ENCODE measurements at regions not wholly inside any gene's neighbourhood (a gene's known extent, or its start where the extent isn't known, plus 50 kb on each side); places are given as distances from the start of the nearest gene placed in this dataset.
"Not testable (repeated sequence)": the region's sequence is repeated elsewhere in the genome, so short reads cannot be mapped to it uniquely, and the experiment has no call there.

DNA sequence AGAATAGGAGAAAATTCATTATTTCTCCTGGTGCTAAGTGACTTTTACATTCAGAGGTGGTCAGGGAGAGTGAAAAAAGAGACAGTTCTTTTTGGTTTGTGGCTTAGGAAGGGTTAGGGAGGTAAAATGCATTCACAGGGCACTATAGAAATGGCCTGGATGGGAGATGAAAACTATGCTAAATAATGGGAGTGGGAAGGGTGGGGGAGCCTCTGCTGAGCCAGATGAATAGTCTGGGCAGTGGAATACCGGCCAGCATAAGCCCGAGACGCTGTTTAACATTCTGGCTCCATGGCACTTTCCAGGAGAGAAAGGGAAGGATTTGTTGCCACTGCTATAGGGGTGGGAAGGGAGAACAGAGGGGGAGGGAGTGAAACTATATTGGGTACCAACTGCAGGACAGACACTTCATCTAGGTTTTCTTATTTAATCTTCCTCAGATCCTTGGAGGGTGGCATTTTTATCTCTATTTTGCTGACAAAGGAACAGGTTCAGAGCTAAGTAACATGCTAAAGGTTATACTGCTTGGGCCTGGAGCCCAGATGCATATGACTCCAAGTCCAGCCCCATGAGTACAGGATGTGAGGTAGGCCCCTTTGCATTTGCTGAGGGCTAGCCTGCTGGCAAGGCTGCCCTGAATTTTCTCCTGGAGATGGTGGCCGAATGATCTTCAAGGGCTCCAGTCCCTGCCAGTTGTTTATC is 372.4 kb downstream of the CCSER2 start:
- no peak for DNase-seq

GRCh38 chr10:84701370-84701720 is 373.0 kb downstream of the CCSER2 start:
- no peak for DNase-seq

GRCh38 chr10:84704101-84704500 is 375.7 kb downstream of the CCSER2 start:
- DNase-seq = no peak

GRCh38 chr10:84706431-84706830 is 378.0 kb downstream of the CCSER2 start:
- no peak for DNase-seq

DNA sequence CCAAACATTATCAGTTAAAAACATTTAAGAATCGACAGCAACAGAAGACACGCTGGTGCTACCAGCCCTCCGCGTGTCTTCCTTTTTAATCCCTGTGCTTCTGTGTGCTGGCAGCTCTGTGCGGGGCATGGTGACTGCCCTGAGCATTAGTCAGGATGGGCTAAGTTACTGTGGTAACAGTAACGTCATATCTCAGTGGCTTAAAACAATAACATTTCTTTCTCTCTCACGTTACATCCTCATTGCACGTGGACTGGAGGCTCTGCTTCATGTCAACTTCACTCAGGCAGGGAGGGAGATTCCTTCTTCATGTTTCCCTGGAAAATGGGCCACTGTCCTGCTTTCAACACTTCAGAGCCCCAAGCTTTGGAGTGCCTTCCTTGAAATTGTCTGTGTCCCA is 378.5 kb downstream of the CCSER2 start:
- DNase-seq = no peak

GRCh38 chr10:84715911-84716310 is 387.5 kb downstream of the CCSER2 start:
- no peak for DNase-seq

DNA sequence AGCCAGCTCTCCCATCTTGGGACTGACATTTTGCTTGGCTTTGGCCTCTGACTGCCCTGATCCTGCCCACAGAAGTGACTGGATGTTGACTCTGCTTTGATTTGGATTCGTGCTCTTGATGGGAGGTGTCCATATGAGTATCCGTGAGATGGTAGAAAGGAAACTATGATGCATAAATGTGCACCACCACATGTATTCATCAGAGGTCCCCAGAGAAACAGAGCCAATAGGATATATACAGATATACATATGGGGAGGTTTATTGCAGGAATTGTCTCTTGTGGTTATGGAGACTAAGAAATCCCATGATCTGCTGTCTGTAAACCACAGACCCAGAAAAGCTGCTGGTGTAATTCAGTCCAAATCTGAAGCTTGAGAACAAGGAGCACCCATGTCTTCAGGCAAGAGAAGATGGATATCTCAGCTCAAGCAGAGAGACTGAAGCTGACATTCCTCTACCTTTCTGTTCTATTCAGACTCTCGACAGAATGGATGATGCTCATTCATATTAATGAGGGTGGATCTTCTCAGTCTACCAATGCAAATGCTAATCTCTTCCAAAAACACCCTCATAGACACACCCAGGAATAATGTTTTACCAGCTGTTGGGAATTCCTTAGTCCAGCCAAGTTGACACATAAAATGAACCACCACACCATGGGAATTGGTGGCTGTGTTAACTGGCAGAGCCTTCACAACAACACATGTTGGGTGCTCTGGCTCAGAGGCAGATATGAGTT is 390.7 kb downstream of the CCSER2 start:
- DNase-seq = no peak

GRCh38 chr10:84719687-84720086 is 391.3 kb downstream of the CCSER2 start:
- no peak for DNase-seq

GRCh38 chr10:84727398-84727797 is 399.0 kb downstream of the CCSER2 start:
- DNase-seq = no peak

GRCh38 chr10:84739126-84739525 is 410.7 kb downstream of the CCSER2 start:
- DNase-seq = not testable (repeated sequence)

- DNase-seq = no peak
Measured at GRCh38 chr10:84739641-84740040, 411.3 kb downstream of the CCSER2 start.

DNA sequence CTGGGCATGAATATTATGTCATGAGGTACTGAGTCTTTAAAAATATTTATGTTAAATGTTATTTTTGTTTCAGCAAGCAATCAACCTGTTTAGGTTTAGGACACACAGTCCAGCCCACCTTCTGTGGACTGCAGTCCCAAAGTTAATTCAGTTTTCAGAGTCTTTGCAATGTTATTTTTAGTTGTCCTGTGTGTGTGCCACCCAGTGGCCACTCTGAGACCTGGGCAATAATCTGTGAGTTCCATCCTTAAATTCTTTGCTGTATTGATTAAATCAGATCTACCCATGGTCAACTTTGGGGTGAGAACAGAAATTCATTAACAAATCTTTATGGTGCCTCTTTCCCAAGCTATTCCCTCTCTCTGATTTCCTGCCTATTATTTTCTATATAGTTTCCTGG is 415.1 kb downstream of the CCSER2 start:
- DNase-seq = no peak

DNA sequence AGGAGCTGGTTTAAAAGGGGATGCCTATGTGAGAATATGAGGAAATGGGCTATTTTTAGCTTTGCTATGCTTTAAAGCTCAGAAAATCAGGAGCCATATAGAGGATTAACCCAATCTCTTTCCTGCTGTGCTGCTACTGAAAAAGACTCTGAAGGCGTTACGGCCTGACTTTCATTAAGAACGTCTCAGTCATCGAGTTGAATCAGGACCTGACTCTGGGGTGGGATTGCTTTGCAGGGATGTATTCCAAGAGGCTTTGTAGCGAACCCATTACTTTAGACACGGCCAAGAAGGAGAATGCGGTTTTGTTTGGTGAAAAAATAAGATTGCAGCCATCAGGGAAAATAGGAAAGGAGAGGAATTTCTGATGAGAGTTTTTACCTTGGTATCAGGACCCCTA is 426.9 kb downstream of the CCSER2 start:
- DNase-seq = no peak

GRCh38 chr10:84756653-84757052 is 428.3 kb downstream of the CCSER2 start:
- DNase-seq = not testable (repeated sequence)

DNA sequence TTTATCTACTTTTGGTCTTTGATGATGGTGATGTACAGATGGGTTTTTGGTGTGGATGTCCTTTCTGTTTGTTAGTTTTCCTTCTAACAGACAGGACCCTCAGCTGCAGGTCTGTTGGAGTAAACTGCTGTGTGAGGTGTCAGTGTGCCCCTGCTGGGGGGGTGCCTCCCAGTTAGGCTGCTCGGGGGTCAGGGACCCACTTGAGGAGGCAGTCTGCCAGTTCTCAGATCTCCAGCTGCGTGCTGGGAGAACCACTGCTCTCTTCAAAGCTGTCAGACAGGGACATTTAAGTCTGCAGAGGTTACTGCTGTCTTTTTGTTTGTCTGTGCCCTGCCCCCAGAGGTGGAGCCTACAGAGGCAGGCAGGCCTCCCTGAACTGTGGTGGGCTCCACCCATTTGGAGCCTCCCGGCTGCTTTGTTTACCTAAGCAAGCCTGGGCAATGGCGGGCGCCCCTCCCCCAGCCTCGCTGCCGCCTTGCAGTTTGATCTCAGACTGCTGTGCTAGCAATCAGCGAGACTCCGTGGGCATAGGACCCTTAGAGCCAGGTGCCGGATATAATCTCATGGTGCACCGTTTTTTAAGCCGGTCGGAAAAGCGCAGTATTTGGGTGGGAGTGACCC is 433.7 kb downstream of the CCSER2 start:
- DNase-seq = not testable (repeated sequence)

GRCh38 chr10:84762754-84763394 is 434.5 kb downstream of the CCSER2 start:
- no peak for DNase-seq

- no peak for DNase-seq
Measured at GRCh38 chr10:84763965-84764364, 435.6 kb downstream of the CCSER2 start.

- DNase-seq = no peak
Measured at GRCh38 chr10:84765086-84765485, 436.7 kb downstream of the CCSER2 start.

GRCh38 chr10:84765656-84766055 is 437.3 kb downstream of the CCSER2 start:
- DNase-seq = no peak

GRCh38 chr10:84766923-84767322 is 438.5 kb downstream of the CCSER2 start:
- DNase-seq = no peak

DNA sequence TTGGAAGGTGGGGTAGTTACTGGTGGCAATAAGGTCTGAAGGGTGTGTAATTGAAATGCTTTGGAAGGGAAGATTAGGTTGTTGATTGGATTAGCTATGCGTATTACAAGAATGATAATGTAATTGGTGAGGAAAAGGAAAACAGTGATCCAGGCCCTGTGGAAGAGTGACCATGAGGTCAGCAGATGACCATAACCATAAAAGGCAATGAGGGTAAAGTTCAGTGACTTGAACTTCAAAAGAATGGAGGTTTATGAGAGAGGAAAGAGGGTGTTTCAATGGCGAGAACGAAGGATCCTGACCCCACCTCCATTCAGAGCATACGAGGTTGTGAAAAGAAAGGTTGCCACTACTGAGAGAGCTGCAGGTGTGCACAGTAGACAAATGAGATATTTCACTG is 439.7 kb downstream of the CCSER2 start:
- DNase-seq = no peak

- DNase-seq = no peak
Measured at GRCh38 chr10:84770824-84771223, 442.4 kb downstream of the CCSER2 start.

DNA sequence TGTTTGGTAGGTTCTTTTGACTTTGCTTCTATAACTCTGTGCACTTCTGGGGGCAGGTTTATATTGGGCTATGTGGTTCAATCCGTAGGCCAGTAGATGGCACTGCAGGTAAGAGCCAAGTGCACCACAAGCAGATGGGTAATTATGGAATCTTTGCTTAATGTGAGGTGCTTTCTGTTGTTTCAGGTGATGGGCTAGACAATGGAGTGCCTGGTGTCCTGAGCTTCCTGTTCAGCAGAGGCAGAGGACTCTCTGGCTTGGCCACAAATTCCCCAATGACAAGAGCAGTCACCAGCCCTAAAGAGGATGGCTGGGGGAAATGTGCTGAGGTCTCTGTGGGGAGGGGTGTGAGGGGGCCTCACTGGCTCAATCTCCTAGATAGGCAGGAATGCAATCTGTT is 455.0 kb downstream of the CCSER2 start:
- DNase-seq = peak; percentile 5
